ENCODE measurements at regions not wholly inside any gene's neighbourhood (a gene's known extent, or its start where the extent isn't known, plus 50 kb on each side); places are given as distances from the start of the nearest gene placed in this dataset.

DNA sequence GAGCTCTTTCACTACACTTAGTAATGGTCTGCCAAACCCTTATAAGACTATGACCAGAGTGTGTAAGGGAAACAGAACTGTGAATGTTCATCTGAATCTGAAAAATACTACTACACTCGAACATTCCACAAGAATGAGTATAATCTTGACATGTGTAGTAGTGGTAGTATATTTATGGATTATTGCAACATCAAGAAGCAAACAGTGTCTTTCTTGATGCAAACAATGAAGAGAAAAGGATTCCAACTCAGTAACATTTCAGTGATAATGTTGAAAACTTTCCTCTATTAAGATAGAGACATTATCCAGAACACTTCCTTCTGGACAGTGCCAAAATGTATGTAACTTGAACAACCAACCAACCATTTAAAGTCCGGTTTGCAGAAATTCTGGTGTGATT is 394.7 kb upstream of the CPEB2 start:
- TF ChIP-seq, protein P1, sequence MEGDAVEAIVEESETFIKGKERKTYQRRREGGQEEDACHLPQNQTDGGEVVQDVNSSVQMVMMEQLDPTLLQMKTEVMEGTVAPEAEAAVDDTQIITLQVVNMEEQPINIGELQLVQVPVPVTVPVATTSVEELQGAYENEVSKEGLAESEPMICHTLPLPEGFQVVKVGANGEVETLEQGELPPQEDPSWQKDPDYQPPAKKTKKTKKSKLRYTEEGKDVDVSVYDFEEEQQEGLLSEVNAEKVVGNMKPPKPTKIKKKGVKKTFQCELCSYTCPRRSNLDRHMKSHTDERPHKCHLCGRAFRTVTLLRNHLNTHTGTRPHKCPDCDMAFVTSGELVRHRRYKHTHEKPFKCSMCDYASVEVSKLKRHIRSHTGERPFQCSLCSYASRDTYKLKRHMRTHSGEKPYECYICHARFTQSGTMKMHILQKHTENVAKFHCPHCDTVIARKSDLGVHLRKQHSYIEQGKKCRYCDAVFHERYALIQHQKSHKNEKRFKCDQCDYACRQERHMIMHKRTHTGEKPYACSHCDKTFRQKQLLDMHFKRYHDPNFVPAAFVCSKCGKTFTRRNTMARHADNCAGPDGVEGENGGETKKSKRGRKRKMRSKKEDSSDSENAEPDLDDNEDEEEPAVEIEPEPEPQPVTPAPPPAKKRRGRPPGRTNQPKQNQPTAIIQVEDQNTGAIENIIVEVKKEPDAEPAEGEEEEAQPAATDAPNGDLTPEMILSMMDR (IDR thresholded peaks at IDR 0.05): no peak
- no peak for TF ChIP-seq POLR2AphosphoS5 (IDR thresholded peaks at IDR 0.05; ENCODE audit: low read depth, low read length)
- TF ChIP-seq JUND (IDR thresholded peaks at IDR 0.05): no peak
- no peak for TF ChIP-seq CHD2 (IDR thresholded peaks at IDR 0.05; ENCODE audit: low read length, partially characterized antibody)
- TF ChIP-seq YY1 (IDR thresholded peaks at IDR 0.05; ENCODE audit: low read depth): no peak

Measured in SK-N-SH (cell line).